ENCODE measurements at regions not wholly inside any gene's neighbourhood (a gene's known extent, or its start where the extent isn't known, plus 50 kb on each side); places are given as distances from the start of the nearest gene placed in this dataset.

GRCh38 chr21:41623945-41624344 lies 116.0 kb upstream of the TMPRSS2 start:
- TF ChIP-seq, protein P1, sequence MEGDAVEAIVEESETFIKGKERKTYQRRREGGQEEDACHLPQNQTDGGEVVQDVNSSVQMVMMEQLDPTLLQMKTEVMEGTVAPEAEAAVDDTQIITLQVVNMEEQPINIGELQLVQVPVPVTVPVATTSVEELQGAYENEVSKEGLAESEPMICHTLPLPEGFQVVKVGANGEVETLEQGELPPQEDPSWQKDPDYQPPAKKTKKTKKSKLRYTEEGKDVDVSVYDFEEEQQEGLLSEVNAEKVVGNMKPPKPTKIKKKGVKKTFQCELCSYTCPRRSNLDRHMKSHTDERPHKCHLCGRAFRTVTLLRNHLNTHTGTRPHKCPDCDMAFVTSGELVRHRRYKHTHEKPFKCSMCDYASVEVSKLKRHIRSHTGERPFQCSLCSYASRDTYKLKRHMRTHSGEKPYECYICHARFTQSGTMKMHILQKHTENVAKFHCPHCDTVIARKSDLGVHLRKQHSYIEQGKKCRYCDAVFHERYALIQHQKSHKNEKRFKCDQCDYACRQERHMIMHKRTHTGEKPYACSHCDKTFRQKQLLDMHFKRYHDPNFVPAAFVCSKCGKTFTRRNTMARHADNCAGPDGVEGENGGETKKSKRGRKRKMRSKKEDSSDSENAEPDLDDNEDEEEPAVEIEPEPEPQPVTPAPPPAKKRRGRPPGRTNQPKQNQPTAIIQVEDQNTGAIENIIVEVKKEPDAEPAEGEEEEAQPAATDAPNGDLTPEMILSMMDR (IDR thresholded peaks at IDR 0.05; ENCODE audit: insufficient read depth, low read length): no peak
- TF ChIP-seq REST (IDR thresholded peaks at IDR 0.05; ENCODE audit: insufficient replicate concordance, low read depth) (no peak), POLR2AphosphoS5 (IDR thresholded peaks at IDR 0.05; ENCODE audit: low read depth) (no peak)
